GM12874 (cell line): ENCODE measurements at regions not wholly inside any gene's neighbourhood (a gene's known extent, or its start where the extent isn't known, plus 50 kb on each side); places are given as distances from the start of the nearest gene placed in this dataset.

Experiments used
- CTCF ChIP-seq: IDR thresholded peaks from 2 replicates; pipeline ENCODE4 v1.5.1; 2011; ENCODE audit warnings: low read depth, mild to moderate bottlenecking, control low read depth, low read length, moderate library complexity; ENCODE audit not compliant: insufficient read depth

GRCh38 chr5:60339691-60340201 is 360.2 kb downstream of the DEPDC1B start:
- TF ChIP-seq CTCF, result no peak

- TF ChIP-seq CTCF, result no peak
These were observed 361.1 kb downstream of the DEPDC1B start for GRCh38 chr5:60338846-60339245.

- no peak for TF ChIP-seq CTCF
These were observed 363.5 kb downstream of the DEPDC1B start for GRCh38 chr5:60336491-60336890.

- no peak for TF ChIP-seq CTCF
These were observed 364.1 kb downstream of the DEPDC1B start for GRCh38 chr5:60335913-60336312.

- no peak for TF ChIP-seq CTCF
These were observed 365.7 kb downstream of the DEPDC1B start for GRCh38 chr5:60334281-60334713.

- no peak for TF ChIP-seq CTCF
These were observed 366.9 kb downstream of the DEPDC1B start for GRCh38 chr5:60333005-60333571.

GRCh38 chr5:60332244-60333004 is 367.5 kb downstream of the DEPDC1B start:
- no peak for TF ChIP-seq CTCF
